ENCODE measurements at regions not wholly inside any gene's neighbourhood (a gene's known extent, or its start where the extent isn't known, plus 50 kb on each side); places are given as distances from the start of the nearest gene placed in this dataset.

DNA sequence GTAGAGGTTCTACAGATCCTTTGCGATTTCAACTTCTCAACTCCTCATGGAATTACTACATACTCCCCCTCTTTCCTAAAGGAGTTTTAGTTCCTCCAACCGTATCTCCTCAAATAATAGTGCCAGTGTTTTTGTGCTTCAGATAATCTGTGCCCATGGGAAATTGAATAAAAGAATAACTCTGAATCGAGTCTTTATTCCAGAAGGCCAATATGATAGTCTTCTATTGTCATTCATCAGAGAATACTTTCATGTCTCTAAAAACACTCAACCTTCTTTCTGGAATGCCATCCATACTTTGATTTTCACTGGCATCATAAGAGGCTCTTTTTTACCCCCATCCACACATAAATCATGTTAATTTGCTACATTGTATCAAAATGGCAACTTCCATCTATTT, 911.3 kb upstream of the USP15 start:
- no peak for DNase-seq (ENCODE audit: low read depth in 4 of 4, low spot score in 3 of 4)

DNA sequence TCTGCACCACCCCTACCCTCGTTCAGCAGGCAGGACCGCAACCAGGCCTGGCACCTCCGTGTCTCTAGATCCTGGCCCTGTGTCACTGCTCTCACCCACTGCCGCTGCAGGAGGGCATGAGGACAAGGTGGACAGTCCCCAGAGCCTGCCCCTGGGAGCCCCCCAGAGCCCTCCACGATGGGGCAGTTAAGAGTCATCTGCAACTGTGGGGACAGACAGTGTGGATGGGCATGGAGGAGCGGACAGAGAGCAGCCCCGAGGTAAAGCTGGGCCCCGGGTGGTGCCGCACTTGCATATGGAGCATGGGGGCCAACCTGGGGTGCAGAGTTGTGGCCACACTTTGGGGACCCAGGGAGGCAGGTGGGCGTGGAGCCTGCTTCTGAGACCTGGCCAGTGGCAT, 905.1 kb upstream of the USP15 start:
- no peak for DNase-seq (ENCODE audit: low read depth in 4 of 4, low spot score in 3 of 4)

DNA sequence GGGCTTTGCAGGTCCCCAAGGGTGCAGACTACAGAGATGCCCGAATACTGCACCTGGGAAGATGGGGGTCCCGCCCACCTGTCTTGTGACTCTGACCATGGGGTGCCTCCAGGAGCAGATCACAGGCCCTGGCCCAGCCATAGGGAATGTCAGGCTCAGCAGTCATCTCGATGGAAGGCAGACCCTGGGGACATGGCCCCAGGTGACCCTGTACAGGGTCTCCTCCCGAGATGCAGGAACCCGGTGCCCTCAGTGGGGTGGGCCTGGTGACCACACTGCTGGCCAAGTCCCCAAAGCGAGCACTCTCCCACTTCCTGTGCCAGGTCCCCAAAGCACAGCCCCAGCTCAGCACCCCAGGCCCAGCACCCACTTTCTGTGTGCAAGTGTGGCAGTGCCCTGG, 903.7 kb upstream of the USP15 start:
- no peak for DNase-seq (ENCODE audit: low read depth in 4 of 4, low spot score in 3 of 4)

DNA sequence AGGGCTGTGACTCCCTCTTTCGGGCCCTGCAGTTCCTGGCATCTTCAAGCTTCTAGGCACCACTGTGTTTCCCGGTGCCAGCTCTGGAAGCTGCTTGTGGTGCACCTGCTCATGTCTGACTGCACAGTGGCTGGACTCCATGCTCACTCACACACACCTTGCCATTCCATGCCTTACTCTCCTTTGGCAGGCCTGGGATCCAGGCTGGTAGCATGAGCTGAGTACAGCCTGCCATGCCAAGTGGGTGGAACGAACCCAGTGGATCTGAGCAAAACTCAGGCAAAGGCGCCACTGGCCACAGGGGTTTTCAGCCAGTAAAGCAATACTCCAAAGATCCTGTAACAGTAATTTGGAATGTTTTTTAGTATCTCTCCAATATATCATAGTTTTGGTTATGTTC, 902.7 kb upstream of the USP15 start:
- DNase-seq (ENCODE audit: low read depth in 4 of 4, low spot score in 3 of 4), result no peak

DNA sequence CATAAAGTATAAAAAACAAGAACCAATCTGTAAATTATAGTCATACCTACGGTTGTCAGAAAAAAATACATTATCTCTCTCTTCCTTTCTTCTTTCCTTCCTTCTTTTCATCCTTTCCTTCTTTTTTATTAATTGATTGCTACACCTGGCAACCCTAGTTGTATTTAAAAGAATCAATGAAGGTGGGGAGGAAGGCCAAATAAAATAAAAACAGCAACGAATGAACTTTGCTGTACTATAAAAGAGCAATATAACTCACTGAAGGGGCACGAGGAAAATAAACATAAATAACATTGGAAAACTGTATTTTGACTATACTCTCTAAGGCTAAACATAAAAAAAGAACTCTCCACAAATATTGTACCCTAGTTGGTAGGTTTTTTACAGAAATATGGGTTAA, 898.2 kb upstream of the USP15 start:
- no peak for DNase-seq (ENCODE audit: low read depth in 4 of 4, low spot score in 3 of 4)

DNA sequence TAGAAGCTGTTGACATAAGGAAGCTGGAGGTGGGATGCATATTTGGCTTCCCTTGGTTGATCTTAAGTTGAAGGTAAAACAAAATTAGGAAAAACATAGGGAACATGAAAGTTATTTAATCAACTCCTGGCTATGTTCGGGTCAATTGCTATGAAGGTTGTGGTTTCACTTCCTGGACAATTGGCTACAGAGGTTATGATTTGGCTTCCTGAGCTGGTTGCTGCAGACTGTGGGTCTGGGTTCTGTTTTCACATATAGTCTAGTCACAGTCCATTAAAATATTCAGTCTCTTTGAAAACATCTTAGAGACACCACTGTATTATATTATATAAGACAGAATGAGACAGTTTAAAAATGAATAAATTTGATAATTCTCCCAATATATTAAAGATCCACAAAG, 895.2 kb upstream of the USP15 start:
- DNase-seq (ENCODE audit: low read depth in 4 of 4, low spot score in 3 of 4), result no peak

DNA sequence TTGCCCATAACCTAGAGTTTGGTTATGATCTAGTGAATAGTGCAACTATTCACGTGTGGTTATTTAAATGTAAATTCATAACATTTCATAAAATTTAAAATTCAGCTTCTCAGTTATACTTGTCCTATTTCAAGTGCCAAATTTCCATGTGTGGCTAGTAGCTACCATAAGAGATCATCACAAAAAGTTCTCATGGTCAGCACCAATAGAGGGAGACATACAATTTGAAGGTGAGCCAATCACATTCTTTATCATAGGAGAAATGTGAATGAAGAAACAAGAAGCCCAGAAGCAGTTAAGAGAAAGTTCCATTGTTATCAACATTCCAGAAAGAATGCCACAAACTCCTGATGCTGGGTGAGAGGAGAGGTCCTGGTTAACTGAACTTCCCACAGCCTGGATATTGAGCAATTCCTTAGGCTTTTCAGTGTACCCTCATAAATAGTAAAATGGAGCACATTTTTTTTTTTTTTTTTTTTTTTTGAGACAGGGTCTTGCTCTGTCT, 892.9 kb upstream of the USP15 start:
- DNase-seq (ENCODE audit: low read depth in 4 of 4, low spot score in 3 of 4), result no peak

DNA sequence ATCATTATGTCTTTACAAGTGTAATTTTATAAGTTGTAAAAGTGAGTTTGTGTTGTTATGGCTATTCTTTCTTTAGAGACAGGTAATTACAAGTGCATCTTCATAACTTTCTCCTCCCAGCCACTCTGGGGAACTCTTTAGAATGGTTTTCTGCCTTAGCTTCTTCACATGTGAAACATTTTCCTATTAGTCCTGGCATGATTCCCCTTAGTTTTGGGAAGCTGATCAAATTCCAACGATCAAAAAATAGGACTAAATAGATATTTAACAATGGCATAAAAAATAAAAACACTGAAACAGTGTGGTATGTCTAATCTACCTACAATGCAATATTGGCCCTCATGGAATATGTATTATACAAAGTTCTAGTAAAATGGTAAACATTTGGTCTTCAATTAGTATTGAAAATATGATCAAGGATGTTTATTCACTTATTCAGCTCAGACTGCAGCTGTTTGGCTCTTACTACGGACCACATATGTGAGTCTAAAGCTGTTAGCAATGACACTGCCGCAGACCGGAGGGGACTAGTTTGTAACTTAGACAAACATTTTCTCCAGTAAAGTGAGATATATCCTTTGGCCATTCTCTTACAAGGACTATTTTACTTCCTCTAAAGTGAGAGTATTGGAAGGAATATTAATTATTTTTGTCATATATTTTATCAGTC, 890.8 kb upstream of the USP15 start:
- no peak for DNase-seq (ENCODE audit: low read depth in 4 of 4, low spot score in 3 of 4)

DNA sequence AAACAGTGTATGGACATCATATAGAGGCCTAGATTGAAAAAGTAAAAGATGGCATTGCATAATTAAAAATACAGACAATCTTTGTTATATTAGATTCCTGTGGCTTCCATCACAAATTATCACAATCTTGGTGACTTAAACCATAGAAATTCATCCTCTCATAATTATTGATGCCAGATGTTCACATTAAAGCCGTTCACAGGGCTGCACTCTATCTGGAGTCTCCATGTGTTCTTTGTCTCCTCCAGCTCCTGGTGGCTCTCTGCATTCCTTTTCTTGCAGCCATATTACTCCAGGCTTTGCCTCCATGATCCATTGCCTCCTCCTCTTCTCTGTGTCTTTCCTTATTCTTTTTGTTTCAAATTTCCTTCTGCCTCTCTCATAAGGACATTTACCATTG, 875.7 kb upstream of the USP15 start:
- DNase-seq (ENCODE audit: low read depth in 4 of 4, low spot score in 3 of 4), result no peak

DNA sequence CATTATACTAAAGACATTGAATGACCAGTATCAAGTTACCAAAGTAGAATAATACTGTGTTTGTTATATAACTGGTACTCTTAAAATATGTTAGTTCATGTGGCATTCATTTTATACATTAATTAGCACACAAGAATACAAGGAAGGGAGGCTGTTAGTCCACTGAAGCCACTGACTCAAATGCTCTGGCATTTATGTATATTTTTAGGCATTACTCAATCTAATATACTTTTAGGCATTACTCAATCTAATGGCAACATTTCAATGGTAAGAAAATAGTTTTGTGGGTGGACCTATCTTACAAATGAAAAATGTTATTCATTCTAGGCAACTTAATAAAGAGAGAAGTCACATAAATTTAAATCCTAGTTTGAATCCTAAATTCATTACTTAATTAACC, 874.4 kb upstream of the USP15 start:
- no peak for DNase-seq (ENCODE audit: low read depth in 4 of 4, low spot score in 3 of 4)

DNA sequence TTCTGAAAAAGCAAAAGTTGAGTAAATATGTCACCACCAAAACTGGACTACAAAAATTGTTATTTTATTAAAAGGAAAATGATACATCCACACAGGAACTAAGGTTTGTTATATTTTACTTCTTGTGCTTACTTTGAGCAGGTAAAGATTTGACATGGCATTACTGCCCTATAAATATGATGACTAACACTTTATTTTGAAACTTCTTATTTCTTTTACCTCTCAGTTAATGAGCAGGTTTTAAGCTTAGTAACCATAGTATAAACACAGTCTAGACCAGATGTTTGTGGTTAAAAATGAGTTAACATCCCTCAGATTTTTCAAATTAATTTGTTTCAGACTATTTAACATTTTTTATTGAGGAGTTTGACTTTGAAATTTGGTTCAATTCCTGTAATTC, 862.5 kb upstream of the USP15 start:
- no peak for DNase-seq (ENCODE audit: low read depth in 4 of 4, low spot score in 3 of 4)

DNA sequence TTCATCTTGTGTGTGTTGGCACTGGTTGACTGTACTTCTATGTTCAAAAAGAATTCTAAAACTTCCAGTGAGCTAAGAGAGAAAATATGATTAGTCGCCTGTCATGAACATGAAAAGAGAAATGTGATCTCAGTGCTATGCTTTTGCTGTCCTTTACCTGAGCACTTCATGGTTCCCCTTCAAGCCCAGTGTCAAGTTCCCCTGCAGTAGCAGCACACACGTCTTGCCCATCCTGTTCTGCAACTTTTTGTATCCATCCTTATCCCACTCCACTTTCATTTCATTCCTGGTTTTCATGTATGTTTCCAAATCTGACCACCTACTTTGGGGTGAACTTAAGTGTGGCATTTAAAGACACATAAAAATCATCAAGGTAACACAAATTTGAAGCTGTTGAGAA, 848.0 kb upstream of the USP15 start:
- DNase-seq (ENCODE audit: low read depth in 4 of 4, low spot score in 3 of 4), result no peak

DNA sequence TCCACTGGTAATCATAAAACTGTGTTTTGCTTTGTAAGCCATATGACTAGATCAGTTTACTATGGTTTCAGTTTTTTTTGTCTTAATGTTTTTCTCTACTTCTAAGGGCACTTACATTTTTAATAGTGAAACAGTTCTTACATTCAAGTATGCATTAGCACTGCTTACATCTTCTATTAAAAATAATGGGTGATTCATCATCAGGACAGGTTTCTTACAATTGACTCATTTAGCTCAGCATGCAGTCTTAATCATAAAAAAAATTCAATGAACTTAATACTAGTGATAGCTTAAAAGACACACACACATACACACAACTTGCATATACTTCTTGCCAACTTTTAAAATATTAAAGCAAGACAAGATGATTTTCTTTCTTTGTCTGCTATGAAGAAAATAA, 845.7 kb upstream of the USP15 start:
- DNase-seq (ENCODE audit: low read depth in 4 of 4, low spot score in 3 of 4), result no peak

DNA sequence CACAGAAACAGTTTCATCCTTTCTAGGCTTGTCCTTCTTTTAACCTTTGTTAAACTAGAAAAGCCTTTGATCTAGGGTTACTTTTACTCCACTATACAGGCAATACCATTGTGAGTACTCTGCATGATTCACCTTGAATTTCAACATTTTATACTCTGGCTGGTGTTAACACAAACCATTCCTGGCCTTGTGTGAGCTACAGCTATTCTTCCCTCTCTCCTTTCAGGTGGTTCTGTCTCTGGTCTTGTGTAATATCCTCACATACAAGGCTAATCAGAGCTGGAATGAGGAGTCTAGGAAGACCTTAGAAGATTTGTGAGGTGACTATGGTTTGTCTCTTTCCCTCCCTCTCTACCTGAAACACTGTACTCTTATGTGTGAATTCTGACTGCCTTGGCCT, 837.4 kb upstream of the USP15 start:
- no peak for DNase-seq (ENCODE audit: low read depth in 4 of 4, low spot score in 3 of 4)

DNA sequence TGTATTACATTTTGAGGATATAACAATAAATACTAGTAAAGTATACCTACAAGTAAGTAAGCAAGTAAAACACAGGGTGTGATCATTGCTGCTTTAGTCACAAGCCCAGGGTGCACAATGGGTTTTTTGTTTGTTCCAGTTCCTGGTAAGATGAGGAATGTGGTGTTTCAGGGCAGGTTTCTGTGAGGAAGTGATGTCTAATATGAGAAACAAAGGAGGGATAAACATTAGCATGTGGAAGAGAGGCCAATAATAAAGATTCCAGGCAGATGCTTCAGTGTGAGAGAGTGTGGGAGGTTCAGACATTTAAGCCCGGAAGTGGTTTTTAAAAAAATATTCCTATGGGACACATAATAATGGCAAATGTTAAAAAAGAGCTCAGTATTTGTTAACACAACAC, 808.1 kb upstream of the USP15 start:
- no peak for DNase-seq (ENCODE audit: low read depth in 4 of 4, low spot score in 3 of 4)

DNA sequence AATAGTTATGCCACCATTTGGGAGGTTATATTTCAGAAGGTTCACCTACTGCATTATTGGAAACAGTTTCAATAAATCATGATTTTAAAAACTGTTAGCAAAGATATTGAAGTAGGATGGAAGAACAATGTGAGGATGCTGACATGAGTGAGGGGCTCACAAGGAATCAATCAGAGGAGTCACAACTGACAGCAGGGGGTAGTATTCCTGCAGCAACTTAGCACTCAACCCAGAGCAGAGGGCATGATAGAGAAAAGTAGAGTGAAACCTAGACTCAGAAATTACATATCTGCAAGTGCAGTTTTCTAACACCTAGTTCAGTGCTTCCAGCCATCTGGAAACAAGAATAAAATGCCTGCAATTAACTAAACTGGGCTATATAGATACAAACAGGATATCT, 772.5 kb upstream of the USP15 start:
- no peak for DNase-seq (ENCODE audit: low read depth in 4 of 4, low spot score in 3 of 4)

DNA sequence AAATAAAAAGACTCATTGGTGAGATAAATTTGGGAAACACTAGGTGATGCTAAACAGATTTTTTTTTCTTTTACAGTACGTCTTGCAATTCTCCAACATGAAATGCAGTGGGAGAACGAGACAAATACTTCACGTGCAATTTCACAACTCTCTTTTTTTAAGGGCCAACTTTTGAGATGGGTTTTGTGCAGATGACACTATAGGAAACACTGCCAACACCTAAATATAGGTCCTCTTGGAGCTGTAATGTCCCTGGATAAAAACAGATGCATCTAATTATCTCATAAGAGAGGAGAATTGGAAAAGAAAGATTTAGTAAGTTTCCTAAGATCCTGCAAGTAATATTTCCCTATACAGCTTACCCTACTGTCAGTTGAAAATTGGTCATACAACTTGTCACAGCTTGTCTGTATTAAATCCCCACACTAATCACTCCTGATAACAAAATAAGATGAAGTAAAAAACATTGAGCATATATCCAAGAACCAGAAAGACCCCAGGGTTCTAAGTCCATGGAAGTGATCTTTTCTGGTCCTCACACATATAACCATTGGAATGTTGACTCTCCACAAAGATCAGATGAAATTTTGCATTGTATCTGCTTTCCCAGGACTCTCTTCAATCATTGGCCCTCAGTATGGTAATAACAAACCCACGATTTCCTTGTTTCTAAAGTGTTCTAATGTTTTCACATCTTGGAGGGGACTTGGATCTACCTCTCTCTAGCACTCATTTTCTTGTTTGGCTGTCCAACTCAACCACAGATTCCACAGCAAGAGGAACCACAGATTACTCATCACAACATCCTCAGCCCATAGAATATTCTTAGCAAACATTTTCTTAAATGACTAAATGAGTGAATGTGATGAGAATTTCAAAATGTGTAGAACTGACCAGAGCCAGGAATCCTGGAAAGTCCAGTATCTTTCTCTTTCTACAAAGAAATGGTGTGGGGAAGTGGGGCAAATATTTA, 769.4 kb upstream of the USP15 start:
- no peak for DNase-seq (ENCODE audit: low read depth in 4 of 4, low spot score in 3 of 4)

DNA sequence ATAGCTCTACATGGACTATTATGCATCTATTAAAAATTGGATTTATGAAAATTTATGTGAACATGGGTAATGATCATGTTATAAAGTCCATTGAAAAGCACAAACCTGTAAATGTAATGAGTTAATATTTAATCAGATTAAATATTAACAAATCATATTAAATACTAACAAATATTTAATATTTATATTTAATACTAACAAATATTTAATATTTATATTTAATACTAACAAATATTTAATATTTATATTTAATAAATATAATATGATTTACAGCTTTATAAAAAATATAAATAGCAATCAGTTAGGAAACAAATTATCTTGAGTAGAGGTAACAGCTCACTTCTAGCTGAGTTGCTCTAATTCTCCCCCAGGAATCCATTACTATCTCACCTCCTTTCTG, 758.0 kb upstream of the USP15 start:
- DNase-seq (ENCODE audit: low read depth in 4 of 4, low spot score in 3 of 4), result no peak

DNA sequence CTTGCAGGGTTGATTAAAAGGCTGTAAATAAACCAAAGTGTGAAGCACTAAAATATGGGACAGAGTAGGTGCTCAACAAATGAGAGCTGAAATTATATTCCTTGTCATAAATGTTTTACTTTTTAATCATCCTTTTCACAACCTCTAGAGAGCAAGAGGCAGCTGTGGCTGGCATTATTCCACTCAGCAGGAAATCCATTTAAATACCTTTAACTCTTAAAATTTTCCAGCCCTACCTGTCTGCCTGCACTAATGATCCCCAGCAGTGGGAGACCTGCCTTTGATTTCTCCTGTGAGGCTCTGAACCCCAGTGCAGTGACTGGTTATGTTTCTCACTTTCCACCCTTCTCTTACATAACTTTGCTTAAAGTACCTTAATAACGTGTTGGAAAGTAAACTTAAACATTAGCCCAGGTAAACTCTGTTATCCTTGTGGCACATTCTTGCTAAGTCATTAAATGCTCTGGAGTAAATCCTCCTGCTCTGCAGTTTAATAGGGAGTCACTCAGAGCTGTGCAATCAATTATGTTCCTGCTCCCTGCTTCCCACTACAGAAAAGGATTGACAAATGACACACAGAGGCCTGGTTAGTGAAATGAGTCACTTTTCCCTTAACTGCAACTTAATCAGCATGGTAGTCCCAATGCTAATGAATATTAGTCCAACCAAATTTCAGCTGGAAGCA, 755.7 kb upstream of the USP15 start:
- DNase-seq (ENCODE audit: low read depth in 4 of 4, low spot score in 3 of 4), result peak in 2 of 4 donors; percentile 6 to 7

DNA sequence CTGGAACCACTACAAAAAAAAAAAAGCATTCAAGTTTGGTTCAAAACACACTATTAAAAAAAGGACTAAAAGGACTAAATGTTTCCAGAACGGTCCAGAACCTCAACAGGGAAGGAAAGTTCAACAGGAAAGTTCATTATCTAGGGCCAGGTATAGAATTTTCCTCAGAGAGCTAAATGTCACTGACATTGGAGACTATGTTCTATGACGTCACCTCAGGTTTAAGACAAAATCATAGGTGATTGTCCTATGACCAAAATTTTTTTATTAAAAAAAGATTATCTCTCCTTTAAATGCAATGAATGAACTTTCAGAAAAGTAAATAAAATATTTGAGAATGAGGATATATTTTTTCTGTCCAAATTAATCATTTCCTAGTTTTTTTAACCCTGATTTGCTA, 746.7 kb upstream of the USP15 start:
- DNase-seq (ENCODE audit: low read depth in 4 of 4, low spot score in 3 of 4), result no peak

DNA sequence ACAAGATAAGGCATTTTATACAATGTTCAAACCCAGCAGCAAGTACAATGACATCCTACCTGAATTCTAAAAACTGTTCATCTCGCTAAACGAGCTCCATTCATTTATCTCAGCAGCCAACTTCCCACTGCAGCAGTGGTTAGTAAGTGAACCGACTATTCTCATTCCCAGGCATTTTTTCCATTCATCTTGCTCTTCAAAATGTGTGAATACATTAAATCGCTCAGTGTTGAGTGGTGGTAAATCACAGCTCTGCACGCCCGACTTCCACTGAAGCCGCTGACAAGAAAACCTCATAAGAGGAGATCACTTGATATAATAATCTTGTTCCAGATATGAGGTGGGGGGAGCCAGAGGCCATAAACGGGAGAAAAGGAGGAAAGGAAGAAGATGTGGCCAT, 746.2 kb upstream of the USP15 start:
- DNase-seq (ENCODE audit: low read depth in 4 of 4, low spot score in 3 of 4), result no peak
